NCI-H1417 treated with DMSO at 0.1 percent for 48 hours (cell line): ENCODE measurements at regions not wholly inside any gene's neighbourhood (a gene's known extent, or its start where the extent isn't known, plus 50 kb on each side); places are given as distances from the start of the nearest gene placed in this dataset.

Experiments used
- DNase-seq: peaks from one replicate; lab custom pipeline; 2025; lab: John Stamatoyannopoulos, UW

- no peak for DNase-seq
Observed at GRCh38 chr3:59289831-59290230, 240.0 kb upstream of the CFAP20DC start.

GRCh38 chr3:59288951-59289350, 239.1 kb upstream of the CFAP20DC start:
- no peak for DNase-seq

- no peak for DNase-seq
Observed at GRCh38 chr3:59286791-59287531, 237.1 kb upstream of the CFAP20DC start.

GRCh38 chr3:59285560-59285959, 235.7 kb upstream of the CFAP20DC start:
- DNase-seq: no peak

- DNase-seq: no peak
Observed at GRCh38 chr3:59284926-59285325, 235.1 kb upstream of the CFAP20DC start.

GRCh38 chr3:59280113-59280512, 230.3 kb upstream of the CFAP20DC start:
- no peak for DNase-seq

GRCh38 chr3:59277816-59278215, 228.0 kb upstream of the CFAP20DC start:
- DNase-seq: no peak

- DNase-seq: no peak
Observed at GRCh38 chr3:59277201-59277600, 227.4 kb upstream of the CFAP20DC start.

GRCh38 chr3:59273976-59274375, 224.2 kb upstream of the CFAP20DC start:
- DNase-seq: no peak

GRCh38 chr3:59271971-59272370, 222.1 kb upstream of the CFAP20DC start:
- no peak for DNase-seq

GRCh38 chr3:59270921-59271320, 221.1 kb upstream of the CFAP20DC start:
- DNase-seq: no peak

GRCh38 chr3:59270209-59270608, 220.4 kb upstream of the CFAP20DC start:
- DNase-seq: no peak

- DNase-seq: no peak
Observed at GRCh38 chr3:59268170-59268569, 218.3 kb upstream of the CFAP20DC start.

- no peak for DNase-seq
Observed at GRCh38 chr3:59267021-59267420, 217.2 kb upstream of the CFAP20DC start.

- no peak for DNase-seq
Observed at GRCh38 chr3:59266551-59266950, 216.7 kb upstream of the CFAP20DC start.

- no peak for DNase-seq
Observed at GRCh38 chr3:59265566-59265965, 215.7 kb upstream of the CFAP20DC start.

GRCh38 chr3:59264366-59264765, 214.5 kb upstream of the CFAP20DC start:
- no peak for DNase-seq

GRCh38 chr3:59263152-59263551, 213.3 kb upstream of the CFAP20DC start:
- no peak for DNase-seq

GRCh38 chr3:59262076-59262498, 212.3 kb upstream of the CFAP20DC start:
- no peak for DNase-seq

- no peak for DNase-seq
Observed at GRCh38 chr3:59261009-59261408, 211.2 kb upstream of the CFAP20DC start.

- no peak for DNase-seq
Observed at GRCh38 chr3:59258550-59259260, 208.9 kb upstream of the CFAP20DC start.

- no peak for DNase-seq
Observed at GRCh38 chr3:59257506-59257905, 207.7 kb upstream of the CFAP20DC start.

- no peak for DNase-seq
Observed at GRCh38 chr3:59256230-59256629, 206.4 kb upstream of the CFAP20DC start.

GRCh38 chr3:59254976-59255375, 205.2 kb upstream of the CFAP20DC start:
- no peak for DNase-seq
